NCI-H345 treated with DMSO at 0.1 percent for 48 hours (cell line): ENCODE measurements at regions not wholly inside any gene's neighbourhood (a gene's known extent, or its start where the extent isn't known, plus 50 kb on each side); places are given as distances from the start of the nearest gene placed in this dataset.

ENCODE experiments used
- DNase-seq: peaks from one replicate; lab custom pipeline; 2025; ENCODE audit not compliant: unreplicated experiment; lab: John Stamatoyannopoulos, UW

GRCh38 chr6:100944644-100945043 lies 63.5 kb upstream of the ASCC3 start:
- peak; percentile 7 for DNase-seq

DNA sequence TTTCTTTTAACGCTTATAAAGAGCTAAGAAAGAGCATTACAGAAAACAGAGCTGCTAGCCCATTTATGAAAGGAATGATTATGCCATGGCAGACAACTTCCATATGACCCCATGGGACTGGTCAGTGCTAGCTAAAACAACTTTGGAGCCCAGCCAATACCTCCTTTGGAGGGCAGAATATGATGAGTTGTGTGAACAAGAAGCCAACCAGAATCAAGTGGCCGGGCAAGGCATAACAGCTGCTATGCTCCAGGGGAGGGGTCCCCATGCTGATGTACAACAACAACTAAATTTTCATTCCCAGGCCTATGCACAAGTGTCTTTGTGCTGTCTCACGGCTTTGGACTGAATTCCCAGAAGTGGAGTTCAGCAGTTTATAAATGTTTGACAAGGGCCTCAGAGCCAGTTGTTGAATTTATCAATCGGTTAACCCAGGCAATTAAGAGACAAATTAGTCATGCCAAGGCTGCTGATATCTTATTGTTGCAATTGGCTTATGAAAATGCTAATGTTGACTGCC lies 65.0 kb upstream of the ASCC3 start:
- no peak for DNase-seq

- DNase-seq = no peak
These were observed 65.6 kb upstream of the ASCC3 start for GRCh38 chr6:100946711-100947110.

GRCh38 chr6:100948381-100949133 lies 67.4 kb upstream of the ASCC3 start:
- DNase-seq = no peak

DNA sequence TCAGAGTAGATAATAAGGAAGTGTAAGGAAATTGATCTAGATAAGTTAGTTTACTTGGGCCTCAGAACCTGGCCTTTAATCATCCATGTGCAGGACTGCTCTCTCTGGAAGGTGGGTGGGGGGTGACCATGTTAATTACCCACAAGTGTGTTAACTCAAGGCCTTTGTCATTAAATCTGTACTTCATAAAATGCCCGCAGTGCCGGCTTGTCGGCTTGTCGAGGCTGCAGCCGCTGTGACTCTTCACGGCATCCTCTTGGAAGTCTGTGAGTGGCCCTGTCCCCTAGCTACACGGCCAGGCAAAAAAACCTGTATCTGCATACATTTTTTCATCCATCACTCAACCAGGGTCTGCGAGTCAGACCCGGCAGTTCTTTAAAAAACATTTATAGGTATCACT lies 70.9 kb upstream of the ASCC3 start:
- no peak for DNase-seq

DNA sequence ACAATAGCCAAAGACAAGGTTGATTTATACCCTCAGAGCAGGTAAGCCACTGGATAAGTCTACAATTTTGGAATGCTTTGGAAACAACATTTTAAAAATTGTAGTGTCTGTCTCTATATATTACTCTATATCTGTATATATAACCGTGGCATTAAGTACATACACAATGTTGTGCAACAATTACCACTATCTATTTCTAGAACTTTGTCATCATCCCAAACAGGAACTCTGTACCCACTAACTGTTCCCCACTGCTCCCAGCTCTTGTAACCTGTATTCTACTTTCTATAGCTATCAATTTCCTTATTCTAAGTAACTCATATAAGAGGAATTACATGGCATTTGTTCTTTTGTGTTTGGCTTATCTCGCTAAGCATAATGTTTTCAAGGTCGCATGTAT lies 78.2 kb upstream of the ASCC3 start:
- DNase-seq = no peak

DNA sequence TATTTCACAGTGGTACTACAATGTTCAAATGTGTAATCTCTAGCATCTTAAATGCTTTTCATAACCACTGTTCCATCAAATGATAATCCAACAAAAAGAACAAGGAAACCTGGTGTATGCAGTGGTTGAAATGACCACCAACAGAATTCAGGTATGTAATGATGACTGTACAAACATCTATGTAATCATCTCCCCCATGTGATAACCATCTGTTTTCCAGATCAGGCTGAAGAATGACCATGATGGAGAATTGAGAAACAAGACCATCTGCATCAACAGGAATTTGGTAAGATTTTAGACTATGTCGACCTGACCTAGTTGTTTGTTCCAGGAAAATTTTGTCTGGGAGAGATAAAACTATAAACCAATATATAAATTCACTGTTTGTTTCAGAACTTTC lies 81.3 kb upstream of the ASCC3 start:
- no peak for DNase-seq

- DNase-seq = no peak
These were observed 83.9 kb upstream of the ASCC3 start for GRCh38 chr6:100965067-100965466.

DNA sequence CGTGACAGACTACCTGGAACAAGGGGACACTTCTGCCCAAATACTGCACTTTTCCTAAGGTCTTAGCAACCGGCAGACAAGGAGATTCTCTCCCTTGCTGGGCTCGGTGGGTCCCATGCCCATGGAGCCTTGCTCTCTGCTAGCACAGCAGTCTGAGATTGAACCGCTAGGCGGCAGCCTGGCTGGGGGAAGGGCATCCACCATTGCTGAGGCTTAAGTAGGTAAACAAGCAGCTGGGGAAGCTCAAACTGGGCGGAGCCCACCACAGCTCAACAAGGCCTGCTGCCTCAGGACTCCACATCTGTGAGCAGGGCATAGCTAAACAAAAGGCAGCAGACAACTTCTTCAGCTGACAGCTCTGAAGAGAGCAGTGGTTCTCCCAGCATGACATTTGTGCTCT lies 87.8 kb upstream of the ASCC3 start:
- no peak for DNase-seq

GRCh38 chr6:100979267-100979666 lies 98.1 kb upstream of the ASCC3 start:
- DNase-seq = peak; percentile 35

DNA sequence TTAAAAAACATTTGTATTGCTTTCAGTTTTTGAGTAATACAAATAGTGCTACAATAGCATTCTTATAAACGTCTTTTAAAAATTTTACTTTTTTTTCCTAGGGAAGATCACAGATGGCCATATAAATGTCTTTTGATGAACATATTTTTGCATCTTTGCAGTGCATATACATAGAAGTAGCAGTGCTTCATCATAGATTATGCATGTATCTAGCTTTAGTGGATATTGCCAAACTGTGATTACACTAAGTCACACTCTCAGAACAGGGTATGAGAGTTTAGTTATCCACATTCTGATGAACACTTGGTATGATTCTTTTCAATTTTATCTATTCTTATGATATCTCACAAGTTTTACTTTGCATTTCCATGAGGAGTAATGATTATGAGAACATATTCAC lies 99.8 kb upstream of the ASCC3 start:
- DNase-seq = no peak

DNA sequence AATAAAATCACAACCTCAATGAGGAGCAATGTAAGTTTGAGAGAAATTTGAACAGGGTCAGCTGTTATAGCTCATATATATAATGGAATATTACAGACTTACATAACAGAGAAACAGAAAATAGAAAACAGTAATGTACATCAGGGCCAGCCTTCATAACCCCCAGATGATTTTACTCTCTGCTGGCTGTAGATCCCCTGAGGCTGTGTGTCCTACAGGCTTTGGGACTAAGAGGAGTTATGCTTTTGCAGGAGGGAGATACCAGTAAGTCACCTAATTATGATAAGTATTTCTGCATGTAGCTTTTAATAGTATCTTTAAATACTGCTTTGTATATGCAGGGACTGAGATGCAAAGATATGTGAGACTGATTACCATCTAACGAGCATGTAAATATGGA lies 105.8 kb upstream of the ASCC3 start:
- no peak for DNase-seq

DNA sequence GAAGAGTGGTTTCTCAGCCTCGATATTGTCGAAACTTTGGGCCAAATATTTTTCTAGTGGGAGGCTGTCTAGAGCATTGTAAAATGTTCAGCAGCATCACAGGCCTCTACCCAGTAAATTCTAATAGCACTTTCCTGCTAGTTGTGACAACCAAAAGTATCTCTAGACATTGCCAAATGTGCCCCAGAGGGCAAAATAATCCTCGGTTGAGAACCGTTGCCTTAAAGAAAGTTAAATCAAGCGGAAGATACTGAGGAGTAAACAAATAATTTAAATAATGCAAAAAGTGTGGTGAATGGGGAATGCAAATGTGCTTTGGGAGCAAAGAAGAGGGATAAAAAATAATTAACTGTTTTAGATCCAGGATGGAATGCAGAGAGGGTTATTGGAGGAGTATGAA lies 106.4 kb upstream of the ASCC3 start:
- DNase-seq = no peak

- DNase-seq = no peak
These were observed 107.4 kb upstream of the ASCC3 start for GRCh38 chr6:100988391-100988984.

DNA sequence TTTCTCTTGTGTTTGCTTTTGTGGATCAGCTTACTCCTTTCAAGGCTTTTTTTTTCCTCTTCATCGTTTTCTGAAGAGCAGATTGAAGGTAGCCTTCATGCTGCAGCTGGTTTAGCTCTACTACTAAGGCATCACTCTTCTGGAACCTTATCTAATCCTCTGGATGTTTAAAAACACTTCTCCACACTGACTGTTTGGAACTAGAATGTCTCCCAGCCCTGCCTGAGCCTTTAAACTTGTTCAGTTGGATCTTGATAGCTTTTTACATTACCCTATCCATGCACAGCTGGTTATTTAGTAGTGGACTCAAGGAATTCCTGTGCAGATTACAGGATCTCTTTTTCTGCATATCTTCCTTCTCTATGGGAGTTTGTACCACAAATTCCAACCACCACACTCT lies 108.9 kb upstream of the ASCC3 start:
- no peak for DNase-seq

DNA sequence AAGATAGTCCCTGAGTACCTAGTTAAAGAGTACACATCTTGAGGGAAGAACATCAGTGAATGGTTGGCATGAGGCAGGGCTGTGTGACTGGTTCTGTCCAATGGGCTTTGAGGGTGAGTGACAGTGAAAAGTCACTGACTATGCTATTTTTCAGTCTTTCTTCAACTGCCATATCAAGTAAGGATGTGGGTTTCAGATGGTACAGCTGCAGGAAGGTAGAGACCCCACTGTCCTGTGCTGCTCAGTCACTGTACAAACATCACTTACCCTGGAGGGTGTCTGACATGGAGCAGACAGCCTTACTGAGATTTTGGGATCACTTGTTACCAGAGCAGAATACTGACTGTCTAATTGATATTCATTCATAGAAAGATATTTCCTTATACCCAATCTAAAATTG lies 115.3 kb upstream of the ASCC3 start:
- no peak for DNase-seq

DNA sequence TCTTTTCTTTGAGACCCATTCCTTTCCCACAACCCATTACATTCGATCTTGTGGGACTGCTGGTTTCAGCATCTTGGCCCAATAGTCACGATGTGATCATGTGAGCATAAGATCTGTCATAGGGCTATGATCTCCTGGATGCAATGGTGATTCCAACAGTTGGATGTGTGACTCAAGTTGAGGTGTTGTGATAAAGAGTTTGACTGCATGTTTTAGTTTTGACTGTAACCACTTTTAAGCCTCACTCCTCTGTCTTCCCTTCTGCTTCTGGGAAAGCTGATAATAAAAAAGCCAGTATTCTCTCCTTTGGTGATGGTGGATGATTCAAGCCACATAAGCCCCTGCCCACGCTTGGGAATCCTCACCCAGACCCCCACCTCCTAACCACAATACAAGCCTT lies 117.0 kb upstream of the ASCC3 start:
- DNase-seq = no peak

GRCh38 chr6:100999034-100999597 lies 118.0 kb upstream of the ASCC3 start:
- no peak for DNase-seq

DNA sequence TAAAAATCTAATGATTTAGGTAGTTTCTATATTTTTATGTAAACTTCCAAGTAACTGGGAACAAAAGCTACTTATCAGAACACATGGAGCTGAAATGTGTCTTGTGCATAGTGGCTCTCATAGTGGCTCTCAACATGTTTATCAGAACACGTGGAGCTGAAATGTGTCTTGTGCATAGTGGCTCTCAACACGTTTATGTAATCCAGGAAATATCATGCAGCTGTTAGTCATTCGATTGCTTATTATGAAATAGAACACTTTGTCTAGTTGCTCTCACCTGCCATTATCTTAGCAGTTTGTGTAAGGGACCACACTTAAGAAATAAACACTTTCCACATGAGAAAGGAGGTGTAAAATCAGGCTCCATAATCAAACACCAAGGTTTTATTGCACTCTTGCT lies 119.2 kb upstream of the ASCC3 start:
- DNase-seq = no peak

DNA sequence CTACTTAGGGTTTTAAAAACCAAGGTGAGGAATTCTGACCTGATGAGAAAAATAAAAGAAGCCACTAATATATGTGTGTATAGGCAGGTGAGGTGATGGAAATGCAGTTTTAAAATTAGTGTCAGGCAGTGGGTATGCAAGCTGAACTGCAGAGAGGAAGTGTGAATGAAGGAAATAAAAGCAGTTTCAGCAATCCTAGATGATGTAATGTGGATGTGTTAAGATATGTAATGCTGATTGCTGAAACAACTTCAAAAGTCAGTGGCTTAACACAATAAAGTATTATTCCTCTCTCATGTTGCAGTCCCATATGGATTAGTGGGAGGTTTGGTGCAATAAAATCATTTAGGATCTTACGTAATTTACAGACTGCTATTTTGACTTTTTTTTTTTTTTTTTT lies 119.9 kb upstream of the ASCC3 start:
- no peak for DNase-seq

DNA sequence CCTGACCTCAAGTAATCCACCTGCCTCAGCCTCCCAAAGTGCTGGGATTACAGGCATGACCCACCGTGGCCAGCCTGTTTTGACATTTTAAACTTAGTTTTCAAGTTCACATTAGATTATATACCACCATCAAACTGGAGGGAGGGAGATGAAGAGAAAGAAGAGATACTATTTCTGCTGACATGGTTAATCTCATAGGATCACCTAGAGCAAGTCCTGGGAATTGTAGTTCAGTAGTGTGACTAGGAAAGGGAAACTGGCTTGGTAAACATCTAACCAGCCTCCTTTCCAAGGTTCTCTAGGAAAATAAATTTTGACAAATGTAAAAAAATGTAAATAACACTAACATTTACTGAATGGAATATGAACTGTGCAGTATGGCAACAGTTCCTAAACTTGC lies 120.5 kb upstream of the ASCC3 start:
- no peak for DNase-seq

GRCh38 chr6:101003075-101003474 lies 121.9 kb upstream of the ASCC3 start:
- DNase-seq = no peak

DNA sequence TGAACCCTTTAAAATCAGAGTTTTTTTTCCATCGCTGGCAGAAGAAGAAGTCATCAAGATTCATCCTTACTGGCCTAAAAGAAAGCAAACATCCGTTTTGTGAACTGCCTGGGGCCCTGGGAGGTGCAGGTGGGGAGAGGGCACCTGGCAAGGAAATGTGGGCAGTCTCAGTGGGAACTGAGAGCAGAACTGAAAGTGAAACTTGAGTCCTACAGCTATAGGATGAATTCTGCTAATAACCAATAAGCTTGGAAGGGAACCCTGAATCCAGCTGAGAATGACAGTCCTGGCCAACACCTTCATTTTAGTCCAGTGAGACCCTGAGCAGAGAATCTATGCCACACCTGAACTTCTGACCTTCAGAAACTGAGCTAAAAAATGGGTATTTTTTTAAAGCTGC lies 130.1 kb upstream of the ASCC3 start:
- DNase-seq = no peak
